Activated T-helper 2 cell treated with anti-CD3 and anti-CD28 coated beads, Interferon-gamma antibody, Interleukin-2, Interleukin-4, amounts not matched to agents 10 μg/mL and 5 μg/mL and 100 μg/mL, durations not matched to agents 14 hours and 24 hours and 36 hours (primary cell): ENCODE measurements at regions not wholly inside any gene's neighbourhood (a gene's known extent, or its start where the extent isn't known, plus 50 kb on each side); places are given as distances from the start of the nearest gene placed in this dataset.

Experiments used
- DNase-seq: peaks from one replicate; pipeline ENCODE4 v3.0.0; 2021; ENCODE audit warnings: low spot score
- H3K27ac Mint-ChIP-seq: one replicate; pipeline ENCODE4 v1.8.0; 2021; ENCODE audit warnings: mixed read lengths
- H3K27me3 Mint-ChIP-seq: one replicate; pipeline ENCODE4 v1.8.0; 2021; ENCODE audit warnings: low read depth, mixed read lengths
- H3K36me3 Mint-ChIP-seq: one replicate; pipeline ENCODE4 v1.8.0; 2021; ENCODE audit warnings: low read depth, mixed read lengths
- H3K4me1 Mint-ChIP-seq: one replicate; pipeline ENCODE4 v1.8.0; 2021; ENCODE audit warnings: low read depth, mixed read lengths
- H3K4me3 Mint-ChIP-seq: one replicate; pipeline ENCODE4 v1.8.0; 2021; ENCODE audit warnings: low read depth, mild to moderate bottlenecking, moderate library complexity, mixed read lengths
- H3K9me3 Mint-ChIP-seq: one replicate; pipeline ENCODE4 v1.8.0; 2021; ENCODE audit warnings: mixed read lengths
- intact Hi-C: fragments of 100-400 bp; cut with micrococcal nuclease; formaldehyde crosslinking; loops from one replicate; pipeline ENCODE4 v1.15.1; 2023

DNA sequence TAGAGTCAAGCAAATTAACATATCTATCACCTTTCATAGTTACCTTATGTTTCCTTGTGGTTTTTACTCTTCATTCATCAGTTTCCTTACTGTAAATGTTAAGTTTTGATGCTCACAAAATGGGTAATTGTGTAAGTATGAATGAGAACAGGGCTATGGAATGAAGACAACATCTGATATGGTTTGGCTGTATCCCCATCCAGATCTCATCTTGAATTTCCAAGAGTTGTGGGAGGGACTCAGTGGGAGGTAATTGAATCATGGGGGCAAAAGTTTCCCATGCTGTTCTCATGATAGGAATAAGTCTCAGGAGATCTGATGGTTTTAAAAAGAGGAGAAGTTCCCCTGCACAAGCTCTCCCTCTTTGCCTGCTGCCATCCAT lies 107.6 kb downstream of the CCDC34 start:
- no peak overlapping the region for H3K27ac Mint-ChIP-seq
- H3K4me1 Mint-ChIP-seq, result no peaks in the 10 kb centered on the region
- intact Hi-C loops, result no loop called here
- no peak overlapping the region for H3K4me3 Mint-ChIP-seq
- no peaks in the 10 kb centered on the region for H3K9me3 Mint-ChIP-seq
- peaks cover 3% of the 10 kb centered on the region for H3K27me3 Mint-ChIP-seq
- H3K36me3 Mint-ChIP-seq, result no peaks in the 10 kb centered on the region
- DNase-seq, result no peak

- Mint-ChIP-seq H3K9me3 (no peaks in the 10 kb centered on the region), H3K4me3 (no peak overlapping the region), H3K4me1 (no peaks in the 10 kb centered on the region), H3K36me3 (no peaks in the 10 kb centered on the region), H3K27ac (no peak overlapping the region), H3K27me3 (peaks cover 3% of the 10 kb centered on the region)
- DNase-seq, result no peak
- intact Hi-C loops, result no loop called here
These were observed 108.1 kb downstream of the CCDC34 start for GRCh38 chr11:27254744-27255446.

DNA sequence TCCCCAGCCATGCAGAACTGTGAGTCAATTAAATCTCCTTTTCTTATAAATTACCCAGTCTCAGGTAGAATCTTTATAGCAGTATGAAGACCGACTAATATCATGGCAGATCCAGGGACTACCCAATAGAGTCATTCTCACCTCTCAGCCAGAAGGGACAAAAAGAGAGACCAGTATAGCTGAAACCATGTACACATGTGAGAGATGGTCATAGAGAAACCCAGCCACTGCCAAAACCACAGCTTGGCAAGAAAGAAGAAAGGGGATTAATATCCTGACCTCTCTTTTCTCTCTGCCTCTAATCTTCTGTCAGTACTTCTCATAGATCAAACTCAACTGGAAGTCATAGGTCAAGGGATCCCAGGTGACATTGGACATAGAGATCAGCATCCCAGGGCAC lies 109.8 kb downstream of the CCDC34 start:
- Mint-ChIP-seq H3K9me3 (no peaks in the 10 kb centered on the region), H3K27me3 (peaks cover 3% of the 10 kb centered on the region), H3K27ac (no peak overlapping the region), H3K4me3 (no peak overlapping the region), H3K4me1 (no peaks in the 10 kb centered on the region), H3K36me3 (no peaks in the 10 kb centered on the region)
- intact Hi-C loops, result no loop called here
- DNase-seq, result no peak

DNA sequence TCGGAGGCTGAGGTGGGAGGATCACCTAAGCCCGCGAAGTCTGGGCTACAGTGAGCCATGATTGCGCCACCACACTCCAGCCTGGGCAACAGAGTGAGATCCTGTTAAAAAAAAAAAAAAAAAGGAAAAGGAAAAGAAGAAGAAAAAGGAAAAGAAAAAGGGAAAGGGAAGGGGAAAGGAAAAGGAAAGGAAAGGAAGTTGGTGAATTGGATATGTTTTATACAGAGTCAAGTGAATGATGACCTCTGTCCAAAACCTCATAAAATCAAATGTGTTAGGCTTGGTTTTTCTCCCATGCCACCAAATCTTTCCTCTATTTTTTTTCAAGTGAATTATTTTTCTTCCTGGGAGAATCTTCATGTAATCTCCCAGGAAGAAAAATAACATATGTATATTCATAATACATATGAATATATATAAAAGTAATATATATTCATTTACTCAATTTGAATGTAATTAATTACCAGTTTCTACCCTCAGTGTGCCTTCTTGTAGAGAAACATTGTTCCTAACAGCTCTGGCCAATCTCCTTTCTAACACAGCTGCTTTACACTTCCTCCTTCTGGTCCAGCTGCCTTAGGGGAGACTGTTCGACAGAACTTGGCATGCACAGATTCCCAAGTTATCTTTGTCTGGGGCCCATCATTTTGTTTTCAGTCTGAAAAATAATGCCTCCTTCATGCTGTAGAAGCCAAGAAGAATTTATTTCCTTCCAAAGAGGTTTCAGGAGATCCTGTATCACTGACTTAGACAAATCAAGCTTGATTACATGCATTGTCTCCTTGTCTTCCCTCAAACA lies 111.9 kb downstream of the CCDC34 start:
- no peak for DNase-seq
- Mint-ChIP-seq H3K9me3 (no peaks in the 10 kb centered on the region), H3K36me3 (no peaks in the 10 kb centered on the region), H3K4me1 (no peaks in the 10 kb centered on the region), H3K27me3 (peaks cover 1% of the 10 kb centered on the region), H3K27ac (no peak overlapping the region), H3K4me3 (no peak overlapping the region)
- intact Hi-C loops, result no loop called here

DNA sequence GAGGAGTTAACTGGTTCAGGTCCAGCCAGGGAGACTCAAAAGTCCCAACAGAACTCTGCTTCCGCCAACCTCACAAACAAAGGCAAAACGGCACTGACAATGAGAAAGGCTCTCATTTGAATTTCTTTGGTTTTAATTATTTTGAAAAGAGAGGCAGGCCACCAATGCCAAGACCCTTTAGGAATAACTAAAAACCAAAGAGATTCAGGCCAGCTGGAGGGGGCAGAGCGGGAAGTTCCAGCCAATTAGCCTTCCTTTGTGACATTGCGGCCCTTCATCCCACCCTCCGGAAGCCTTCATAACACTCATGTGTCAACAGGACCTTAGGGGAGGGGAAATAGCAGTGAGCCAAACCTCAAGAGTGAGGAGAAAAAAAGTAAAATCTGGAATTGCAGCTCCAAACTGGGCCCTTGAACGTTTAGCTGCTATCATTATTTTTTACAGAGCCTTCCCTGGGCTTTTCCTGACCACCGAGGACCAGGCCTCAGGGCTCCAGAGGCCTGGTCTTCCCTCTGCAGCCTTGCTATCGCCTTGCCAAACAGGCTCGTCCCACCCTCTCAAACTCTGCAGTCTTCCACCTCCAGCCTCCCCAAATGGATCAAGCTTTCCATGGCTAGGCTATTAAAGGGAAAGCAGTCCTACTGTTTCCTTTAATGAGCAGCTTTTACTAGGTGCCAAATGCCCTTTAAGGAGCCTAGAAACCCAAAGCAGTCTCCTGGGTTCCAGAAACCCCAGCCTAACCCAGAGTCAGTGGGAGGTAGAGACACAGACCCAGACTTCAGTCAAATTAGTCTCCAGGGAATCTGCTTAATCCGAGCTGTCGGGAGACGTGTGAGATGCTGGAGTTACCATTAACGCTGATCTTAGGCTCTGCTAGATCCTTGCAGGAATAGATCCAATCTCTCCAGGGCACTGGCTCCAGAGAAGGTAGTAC lies 114.2 kb downstream of the CCDC34 start:
- H3K9me3 Mint-ChIP-seq, result no peaks in the 10 kb centered on the region
- no peak for DNase-seq
- no peaks in the 10 kb centered on the region for H3K36me3 Mint-ChIP-seq
- intact Hi-C loops, result no loop called here
- H3K27ac Mint-ChIP-seq, result no peak overlapping the region
- peaks cover 1% of the 10 kb centered on the region for H3K27me3 Mint-ChIP-seq
- H3K4me1 Mint-ChIP-seq, result no peaks in the 10 kb centered on the region
- no peak overlapping the region for H3K4me3 Mint-ChIP-seq

DNA sequence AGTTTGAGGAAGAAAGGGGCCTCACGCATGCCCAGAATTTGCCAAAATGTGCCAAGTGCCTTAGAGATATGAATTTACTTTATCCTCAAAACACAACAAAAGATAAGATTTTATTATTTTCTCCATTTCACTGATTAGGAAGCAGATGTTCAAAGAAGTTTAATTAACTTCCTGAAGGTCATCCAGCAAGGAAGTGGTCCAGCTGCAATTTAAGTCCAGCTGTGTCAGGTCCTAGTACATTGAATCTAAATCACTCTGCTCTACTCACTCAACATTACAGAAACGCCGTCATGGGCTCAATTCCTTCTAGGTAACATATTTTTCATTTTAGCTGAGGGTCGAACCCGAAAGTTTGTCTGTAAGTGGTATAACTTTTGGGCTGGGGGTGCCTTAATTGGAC lies 115.4 kb downstream of the CCDC34 start:
- no peaks in the 10 kb centered on the region for H3K9me3 Mint-ChIP-seq
- intact Hi-C loops, result no loop called here
- H3K4me1 Mint-ChIP-seq, result no peaks in the 10 kb centered on the region
- DNase-seq, result no peak
- H3K4me3 Mint-ChIP-seq, result no peak overlapping the region
- no peak overlapping the region for H3K27ac Mint-ChIP-seq
- no peaks in the 10 kb centered on the region for H3K36me3 Mint-ChIP-seq
- H3K27me3 Mint-ChIP-seq, result peaks cover 1% of the 10 kb centered on the region

- Mint-ChIP-seq H3K36me3 (no peaks in the 10 kb centered on the region), H3K27me3 (peaks cover 1% of the 10 kb centered on the region), H3K9me3 (no peaks in the 10 kb centered on the region), H3K27ac (no peak overlapping the region), H3K4me3 (no peak overlapping the region), H3K4me1 (no peaks in the 10 kb centered on the region)
- DNase-seq, result no peak
- intact Hi-C loops, result no loop called here
These were observed 116.1 kb downstream of the CCDC34 start for GRCh38 chr11:27246925-27247324.

DNA sequence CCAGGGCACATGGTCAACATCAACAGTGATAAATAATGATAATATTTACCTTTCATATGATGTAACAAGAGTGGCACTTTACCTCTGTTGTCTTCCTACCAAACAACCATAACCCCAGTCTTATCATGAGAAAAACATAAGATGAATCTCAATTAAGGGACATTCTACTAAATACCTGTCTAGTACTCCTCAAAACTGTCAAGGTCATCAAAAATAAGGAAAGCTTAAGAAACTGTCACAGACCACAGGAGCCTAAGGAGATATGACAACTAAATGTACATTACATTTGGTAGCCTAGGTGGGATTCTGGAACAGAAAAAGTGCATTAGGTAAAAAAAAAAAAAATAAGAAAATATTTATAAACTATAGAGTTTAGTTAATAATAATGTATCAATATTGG lies 118.1 kb downstream of the CCDC34 start:
- Mint-ChIP-seq H3K27me3 (peaks cover 1% of the 10 kb centered on the region), H3K4me1 (no peaks in the 10 kb centered on the region), H3K36me3 (no peaks in the 10 kb centered on the region), H3K9me3 (no peaks in the 10 kb centered on the region), H3K27ac (no peak overlapping the region), H3K4me3 (no peak overlapping the region)
- intact Hi-C loops, result no loop called here
- DNase-seq, result no peak

- H3K27ac Mint-ChIP-seq, result no peak overlapping the region
- no peaks in the 10 kb centered on the region for H3K36me3 Mint-ChIP-seq
- peaks cover 3% of the 10 kb centered on the region for H3K27me3 Mint-ChIP-seq
- intact Hi-C loops, result no loop called here
- H3K9me3 Mint-ChIP-seq, result no peaks in the 10 kb centered on the region
- no peak overlapping the region for H3K4me3 Mint-ChIP-seq
- DNase-seq, result no peak
- H3K4me1 Mint-ChIP-seq, result no peaks in the 10 kb centered on the region
These were observed 120.4 kb downstream of the CCDC34 start for GRCh38 chr11:27242591-27242990.

DNA sequence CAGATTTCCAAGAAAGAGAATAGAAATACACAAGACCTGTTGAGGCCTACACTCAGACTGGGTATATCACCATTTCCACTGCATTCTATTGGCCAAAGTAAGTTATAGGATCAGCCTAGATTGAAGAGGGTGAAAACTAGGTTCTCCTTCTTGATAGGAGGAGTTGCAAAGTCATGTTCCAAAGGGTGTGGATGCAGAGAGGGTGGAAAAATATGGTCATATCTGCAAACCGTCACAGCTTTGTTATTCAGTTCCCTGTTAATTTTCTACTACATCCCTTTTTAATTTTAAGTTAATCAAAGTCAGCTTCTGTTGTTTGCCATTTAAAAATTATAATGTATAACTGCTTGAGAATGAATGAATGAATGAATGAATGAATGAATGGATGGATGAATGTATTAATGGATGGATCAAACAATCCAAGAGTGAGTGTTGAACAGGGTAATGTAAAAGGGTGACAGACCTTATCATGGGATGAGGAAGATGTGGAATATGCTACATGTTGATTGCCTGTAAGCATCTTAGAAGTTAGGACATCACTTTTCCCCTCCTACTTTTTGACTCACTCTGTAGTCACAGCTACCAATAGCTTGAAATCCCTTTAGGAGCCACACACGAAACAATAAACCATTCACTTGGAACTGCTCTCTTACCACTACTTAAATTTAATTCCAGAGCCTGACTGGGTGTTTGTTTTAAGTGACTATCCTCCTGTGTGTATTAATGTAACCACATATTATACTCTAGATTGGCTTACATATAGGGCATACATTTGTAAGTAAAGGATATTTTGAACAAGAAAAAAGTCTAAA lies 121.5 kb downstream of the CCDC34 start:
- Mint-ChIP-seq H3K4me3 (no peak overlapping the region), H3K4me1 (no peaks in the 10 kb centered on the region), H3K27ac (no peak overlapping the region), H3K9me3 (no peaks in the 10 kb centered on the region), H3K36me3 (no peaks in the 10 kb centered on the region), H3K27me3 (peaks cover 2% of the 10 kb centered on the region)
- DNase-seq, result no peak
- intact Hi-C loops, result no loop called here

DNA sequence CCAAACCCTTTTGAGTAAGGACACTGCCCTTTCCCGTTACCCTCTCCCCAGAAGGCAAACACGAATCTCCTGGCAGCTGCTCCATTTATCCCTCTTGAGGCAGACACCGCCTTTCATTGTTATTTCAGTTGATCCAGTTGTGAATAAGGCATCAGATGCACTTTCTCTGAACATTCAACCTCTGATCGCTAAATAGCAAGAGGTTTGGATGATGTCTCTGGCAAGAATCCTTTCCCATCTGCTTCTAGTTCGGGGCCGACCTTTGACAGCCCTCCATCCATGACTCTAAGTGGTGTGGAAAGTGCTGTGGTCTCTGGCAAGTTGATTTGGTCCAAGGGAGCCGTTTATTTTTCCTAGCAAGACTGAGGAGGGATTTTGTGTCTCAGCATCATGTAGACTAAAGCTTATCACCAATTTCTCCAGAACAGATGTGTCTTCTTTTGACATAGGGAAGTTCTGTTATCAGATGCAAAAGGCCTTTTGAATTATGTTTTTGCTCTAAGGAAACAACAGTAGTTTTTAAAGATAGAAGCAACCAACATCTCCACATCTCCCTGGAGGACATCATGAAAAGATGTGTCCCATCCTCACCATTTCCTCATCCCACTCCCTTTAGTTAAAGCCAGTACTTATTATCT lies 123.6 kb downstream of the CCDC34 start:
- DNase-seq, result no peak
- Mint-ChIP-seq H3K9me3 (no peaks in the 10 kb centered on the region), H3K4me1 (no peaks in the 10 kb centered on the region), H3K4me3 (no peak overlapping the region), H3K27me3 (peaks cover 2% of the 10 kb centered on the region), H3K27ac (no peak overlapping the region), H3K36me3 (no peaks in the 10 kb centered on the region)
- intact Hi-C loops, result no loop called here

GRCh38 chr11:27238811-27239210 lies 124.2 kb downstream of the CCDC34 start:
- intact Hi-C loops, result no loop called here
- no peak for DNase-seq
- H3K4me3 Mint-ChIP-seq, result no peak overlapping the region
- H3K27ac Mint-ChIP-seq, result no peak overlapping the region
- H3K9me3 Mint-ChIP-seq, result no peaks in the 10 kb centered on the region
- H3K36me3 Mint-ChIP-seq, result no peaks in the 10 kb centered on the region
- H3K4me1 Mint-ChIP-seq, result no peaks in the 10 kb centered on the region
- peaks cover 2% of the 10 kb centered on the region for H3K27me3 Mint-ChIP-seq
